Superior temporal gyrus (tissue), 1 donor: ENCODE measurements at regions not wholly inside any gene's neighbourhood (a gene's known extent, or its start where the extent isn't known, plus 50 kb on each side); places are given as distances from the start of the nearest gene placed in this dataset.
A peak's percentile ranks its signal among the peaks of the same experiment; 100 is the strongest.

Experiments
- DNase-seq: peaks from one replicate; pipeline ENCODE4 v3.0.0-alpha.2; 2016; ENCODE audit errors: extremely low spot score

GRCh38 chr2:6518361-6518760, 347.3 kb downstream of the CMPK2 start:
- DNase-seq, result no peak

- DNase-seq, result no peak
These were observed 342.2 kb downstream of the CMPK2 start for GRCh38 chr2:6523476-6523875.

GRCh38 chr2:6524691-6525474, 340.8 kb downstream of the CMPK2 start:
- DNase-seq, result no peak

- DNase-seq, result no peak
These were observed 340.2 kb downstream of the CMPK2 start for GRCh38 chr2:6525475-6525964.

GRCh38 chr2:6526093-6526824, 339.4 kb downstream of the CMPK2 start:
- DNase-seq, result no peak

- no peak for DNase-seq
These were observed 334.4 kb downstream of the CMPK2 start for GRCh38 chr2:6531304-6531703.

GRCh38 chr2:6535572-6535971, 330.1 kb downstream of the CMPK2 start:
- DNase-seq, result peak; percentile 88

- no peak for DNase-seq
These were observed 327.1 kb downstream of the CMPK2 start for GRCh38 chr2:6538607-6539006.

- DNase-seq, result no peak
These were observed 320.4 kb downstream of the CMPK2 start for GRCh38 chr2:6545336-6545735.

GRCh38 chr2:6545795-6546194, 319.9 kb downstream of the CMPK2 start:
- DNase-seq, result no peak

- DNase-seq, result peak; percentile 30
These were observed 311.2 kb downstream of the CMPK2 start for GRCh38 chr2:6554466-6554865.

GRCh38 chr2:6556755-6557154, 309.0 kb downstream of the CMPK2 start:
- DNase-seq, result no peak

GRCh38 chr2:6557737-6558136, 308.0 kb downstream of the CMPK2 start:
- no peak for DNase-seq

GRCh38 chr2:6562771-6563170, 302.9 kb downstream of the CMPK2 start:
- DNase-seq, result no peak

GRCh38 chr2:6564326-6564725, 301.4 kb downstream of the CMPK2 start:
- DNase-seq, result no peak

GRCh38 chr2:6574121-6574520, 291.6 kb downstream of the CMPK2 start:
- no peak for DNase-seq

- DNase-seq, result no peak
These were observed 289.4 kb downstream of the CMPK2 start for GRCh38 chr2:6576302-6576701.

- no peak for DNase-seq
These were observed 287.7 kb downstream of the CMPK2 start for GRCh38 chr2:6577960-6578359.

- DNase-seq, result no peak
These were observed 287.3 kb downstream of the CMPK2 start for GRCh38 chr2:6578416-6578815.

GRCh38 chr2:6579281-6579680, 286.4 kb downstream of the CMPK2 start:
- DNase-seq, result no peak

GRCh38 chr2:6580982-6581381, 284.7 kb downstream of the CMPK2 start:
- DNase-seq, result no peak

GRCh38 chr2:6589150-6589549, 276.6 kb downstream of the CMPK2 start:
- no peak for DNase-seq

- DNase-seq, result no peak
These were observed 275.3 kb downstream of the CMPK2 start for GRCh38 chr2:6590442-6590841.
